ENCODE measurements at regions not wholly inside any gene's neighbourhood (a gene's known extent, or its start where the extent isn't known, plus 50 kb on each side); places are given as distances from the start of the nearest gene placed in this dataset.
A peak's percentile ranks its signal among the peaks of the same experiment; 100 is the strongest.

- no peak overlapping the region for H3K27ac ChIP-seq (ENCODE audit: low read length)
- H3K4me3 ChIP-seq (ENCODE audit: low read length), result no peak overlapping the region
- no peaks in the 10 kb centered on the region for H3K27me3 ChIP-seq (ENCODE audit: control insufficient read depth, insufficient read depth)
- ATAC-seq, result no peak
- H3K9me3 ChIP-seq (ENCODE audit: control insufficient read depth, low read length), result no peaks in the 10 kb centered on the region
- intact Hi-C loops (cut with DNase I), result no loop called here
- H3K4me1 ChIP-seq (ENCODE audit: control insufficient read depth, insufficient read depth, low read length), result no peaks in the 10 kb centered on the region
- 95% methylated on average over 9 of the region's 9 CpGs for whole genome bisulfite sequencing
- DNase-seq, result no peak
Observed at GRCh38 chr2:11980809-11981208, 234.4 kb downstream of the LPIN1 start.

DNA sequence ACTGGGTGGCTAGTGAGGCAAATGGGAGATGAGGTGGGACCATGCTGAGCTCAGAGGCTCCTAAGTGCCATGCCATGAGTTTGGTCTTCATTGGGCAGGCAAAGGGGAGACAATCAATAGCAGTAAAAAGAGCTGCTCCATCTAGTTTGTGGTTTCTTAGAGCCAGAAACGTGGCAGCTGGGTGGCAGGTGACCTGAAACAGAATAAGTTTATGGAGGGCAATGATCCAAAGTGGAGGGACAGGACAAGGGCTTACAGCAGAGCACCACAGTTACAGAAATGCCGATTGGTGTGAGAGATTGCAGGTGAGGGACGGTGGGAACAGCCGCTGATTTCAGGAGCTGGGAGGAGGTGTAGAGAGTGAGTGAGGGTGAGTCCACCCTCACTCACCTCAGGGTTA lies 237.0 kb downstream of the LPIN1 start:
- intact Hi-C loops (cut with DNase I), result no loop called here

DNA sequence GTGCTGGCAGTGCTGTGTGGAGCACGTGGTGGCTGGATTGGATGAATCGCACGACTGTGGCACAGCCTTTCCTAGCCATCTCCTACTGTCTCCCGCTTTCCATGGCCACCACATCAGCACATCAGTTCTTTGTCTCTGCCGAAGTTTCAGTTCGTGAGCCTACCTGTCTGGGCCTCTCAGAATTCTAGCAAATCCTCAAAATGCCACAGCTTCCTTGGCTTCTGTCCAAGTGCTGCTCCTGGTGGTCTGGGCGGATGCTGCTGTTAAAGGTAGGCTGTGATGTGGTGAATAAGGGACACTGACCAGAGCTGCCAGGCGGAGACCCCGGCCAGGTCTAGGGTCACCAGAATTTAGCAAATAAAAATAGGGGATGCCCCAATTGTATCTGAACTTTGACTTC lies 237.4 kb downstream of the LPIN1 start:
- Histone ChIP-seq H3K27ac (ENCODE audit: low read length) (no peak overlapping the region), H3K27me3 (ENCODE audit: control insufficient read depth, insufficient read depth) (no peaks in the 10 kb centered on the region), H3K9me3 (ENCODE audit: control insufficient read depth, low read length) (no peaks in the 10 kb centered on the region), H3K4me3 (ENCODE audit: low read length) (no peak overlapping the region), H3K4me1 (ENCODE audit: control insufficient read depth, insufficient read depth, low read length) (no peaks in the 10 kb centered on the region)
- intact Hi-C loops (cut with DNase I), result no loop called here
- DNase-seq, result no peak
- 88% methylated on average over 9 of the region's 9 CpGs for WGBS
- ATAC-seq, result no peak

More for the DNA sequence above, 237.0 kb downstream of the LPIN1 start:
- H3K4me3 ChIP-seq (ENCODE audit: low read length), result no peak overlapping the region
- no peak overlapping the region for H3K27ac ChIP-seq (ENCODE audit: low read length)
- 90% methylated on average over 4 of the region's 4 CpGs for WGBS
- no peaks in the 10 kb centered on the region for H3K4me1 ChIP-seq (ENCODE audit: control insufficient read depth, insufficient read depth, low read length)
- H3K9me3 ChIP-seq (ENCODE audit: control insufficient read depth, low read length), result no peaks in the 10 kb centered on the region
- DNase-seq, result no peak
- no peaks in the 10 kb centered on the region for H3K27me3 ChIP-seq (ENCODE audit: control insufficient read depth, insufficient read depth)
- no peak for ATAC-seq

- intact Hi-C loops (cut with DNase I), result no loop called here
- H3K27ac ChIP-seq (ENCODE audit: low read length), result no peak overlapping the region
- WGBS, result 84% methylated on average over 18 of the region's 18 CpGs
- ATAC-seq, result no peak
- DNase-seq, result no peak
- no peaks in the 10 kb centered on the region for H3K4me1 ChIP-seq (ENCODE audit: control insufficient read depth, insufficient read depth, low read length)
- H3K4me3 ChIP-seq (ENCODE audit: low read length), result no peak overlapping the region
- H3K9me3 ChIP-seq (ENCODE audit: control insufficient read depth, low read length), result no peaks in the 10 kb centered on the region
- H3K27me3 ChIP-seq (ENCODE audit: control insufficient read depth, insufficient read depth), result no peaks in the 10 kb centered on the region
Observed at GRCh38 chr2:11984316-11985158, 238.1 kb downstream of the LPIN1 start.

GRCh38 chr2:11985817-11986566 lies 239.6 kb downstream of the LPIN1 start:
- 84% methylated on average over 4 of the region's 4 CpGs for WGBS

GRCh38 chr2:11987151-11987550 lies 240.7 kb downstream of the LPIN1 start:
- H3K4me1 ChIP-seq (ENCODE audit: control insufficient read depth, insufficient read depth, low read length), result no peaks in the 10 kb centered on the region
- H3K4me3 ChIP-seq (ENCODE audit: low read length), result no peak overlapping the region
- H3K27ac ChIP-seq (ENCODE audit: low read length), result no peak overlapping the region
- no peaks in the 10 kb centered on the region for H3K9me3 ChIP-seq (ENCODE audit: control insufficient read depth, low read length)
- DNase-seq (no peak), ATAC-seq (no peak)
- 84% methylated on average over 3 of the region's 3 CpGs for WGBS
- intact Hi-C loops (cut with DNase I), result no loop called here
- no peaks in the 10 kb centered on the region for H3K27me3 ChIP-seq (ENCODE audit: control insufficient read depth, insufficient read depth)

More at GRCh38 chr2:11985817-11986566, 239.6 kb downstream of the LPIN1 start:
- Histone ChIP-seq H3K4me3 (ENCODE audit: low read length) (no peak overlapping the region), H3K27me3 (ENCODE audit: control insufficient read depth, insufficient read depth) (no peaks in the 10 kb centered on the region), H3K27ac (ENCODE audit: low read length) (no peak overlapping the region), H3K4me1 (ENCODE audit: control insufficient read depth, insufficient read depth, low read length) (no peaks in the 10 kb centered on the region), H3K9me3 (ENCODE audit: control insufficient read depth, low read length) (no peaks in the 10 kb centered on the region)
- ATAC-seq (no peak), DNase-seq (no peak)
- intact Hi-C loops (cut with DNase I), result no loop called here

DNA sequence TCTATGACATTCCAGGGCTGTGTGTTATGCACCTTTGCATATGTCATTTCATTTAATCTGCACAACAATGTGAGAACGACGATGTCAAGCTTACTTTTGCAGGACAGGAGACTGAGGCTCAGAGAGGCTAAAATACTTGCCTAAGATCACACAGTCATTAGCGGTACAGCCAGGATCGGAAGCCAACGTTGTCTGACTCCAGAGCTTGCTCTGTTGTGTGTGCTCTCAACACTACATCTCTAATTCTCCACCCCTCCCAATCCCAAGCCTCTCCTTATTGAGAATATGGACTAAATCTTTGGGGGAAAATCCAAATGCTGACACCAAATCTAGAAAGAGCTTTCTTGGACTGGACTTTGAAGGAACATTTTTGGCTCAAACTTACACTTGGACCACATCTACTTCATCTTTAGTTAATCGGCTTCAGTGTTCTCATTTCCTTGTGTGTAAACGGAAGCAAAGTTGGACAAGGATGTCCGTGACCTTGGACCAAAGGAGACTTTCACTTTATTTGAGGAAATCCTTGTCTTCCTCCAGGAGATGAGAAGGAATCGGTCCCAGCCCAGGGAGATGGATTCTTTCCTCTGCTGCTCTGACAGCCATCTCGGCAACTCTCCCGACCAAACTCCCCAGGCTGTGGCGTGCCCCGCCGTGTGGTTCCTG lies 242.4 kb downstream of the LPIN1 start:
- 44% methylated on average over 14 of the region's 14 CpGs for WGBS
- Histone ChIP-seq H3K4me1 (ENCODE audit: control insufficient read depth, insufficient read depth, low read length) (no peaks in the 10 kb centered on the region), H3K9me3 (ENCODE audit: control insufficient read depth, low read length) (no peaks in the 10 kb centered on the region), H3K4me3 (ENCODE audit: low read length) (no peak overlapping the region), H3K27ac (ENCODE audit: low read length) (no peak overlapping the region), H3K27me3 (ENCODE audit: control insufficient read depth, insufficient read depth) (no peaks in the 10 kb centered on the region)
- intact Hi-C loops (cut with DNase I), result no loop called here
- DNase-seq (peak; percentile 18 to 82 (median 73)), ATAC-seq (peak; percentile 31 to 81)

GRCh38 chr2:11989354-11989703 lies 242.9 kb downstream of the LPIN1 start:
- Histone ChIP-seq H3K27me3 (ENCODE audit: control insufficient read depth, insufficient read depth) (no peaks in the 10 kb centered on the region), H3K4me1 (ENCODE audit: control insufficient read depth, insufficient read depth, low read length) (no peaks in the 10 kb centered on the region), H3K27ac (ENCODE audit: low read length) (no peak overlapping the region), H3K9me3 (ENCODE audit: control insufficient read depth, low read length) (no peaks in the 10 kb centered on the region), H3K4me3 (ENCODE audit: low read length) (no peak overlapping the region)
- DNase-seq, result no peak
- ATAC-seq, result no peak
- intact Hi-C loops (cut with DNase I), result no loop called here
- 58% methylated on average over 2 of the region's 2 CpGs for whole genome bisulfite sequencing

- H3K4me1 ChIP-seq (ENCODE audit: control insufficient read depth, insufficient read depth, low read length), result no peaks in the 10 kb centered on the region
- DNase-seq, result no peak
- intact Hi-C loops (cut with DNase I), result no loop called here
- no peak overlapping the region for H3K4me3 ChIP-seq (ENCODE audit: low read length)
- H3K9me3 ChIP-seq (ENCODE audit: control insufficient read depth, low read length), result no peaks in the 10 kb centered on the region
- no peak for ATAC-seq
- no peak overlapping the region for H3K27ac ChIP-seq (ENCODE audit: low read length)
- 89% methylated on average over 4 of the region's 4 CpGs for WGBS
- H3K27me3 ChIP-seq (ENCODE audit: control insufficient read depth, insufficient read depth), result no peaks in the 10 kb centered on the region
Observed at GRCh38 chr2:11990576-11990975, 244.1 kb downstream of the LPIN1 start.

DNA sequence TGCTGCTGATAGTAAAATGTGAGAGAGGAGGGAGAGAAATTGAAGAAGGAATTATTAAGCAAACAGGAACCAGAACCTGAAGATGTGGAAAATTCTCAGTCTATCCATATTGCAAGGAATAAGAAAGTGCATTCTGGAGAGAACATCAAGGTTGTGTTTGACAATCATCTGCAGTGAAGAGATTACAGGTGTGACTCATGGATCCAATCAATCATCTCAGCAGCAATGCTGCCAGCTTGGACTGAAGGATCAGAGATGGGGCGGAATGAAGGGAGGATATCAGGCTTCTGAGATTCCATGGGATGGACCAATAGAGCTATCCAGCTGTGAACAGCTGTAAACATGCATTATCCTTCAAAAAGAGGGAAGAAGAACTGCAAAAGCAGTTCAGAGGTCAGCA lies 247.3 kb downstream of the LPIN1 start:
- intact Hi-C loops (cut with DNase I), result no loop called here
- H3K27me3 ChIP-seq (ENCODE audit: control insufficient read depth, insufficient read depth), result no peaks in the 10 kb centered on the region
- no peaks in the 10 kb centered on the region for H3K4me1 ChIP-seq (ENCODE audit: control insufficient read depth, insufficient read depth, low read length)
- H3K9me3 ChIP-seq (ENCODE audit: control insufficient read depth, low read length), result no peaks in the 10 kb centered on the region
- 98% methylated on average over 1 of the region's 1 CpG for whole genome bisulfite sequencing
- H3K27ac ChIP-seq (ENCODE audit: low read length), result no peak overlapping the region
- ATAC-seq (no peak), DNase-seq (no peak)
- H3K4me3 ChIP-seq (ENCODE audit: low read length), result no peak overlapping the region

DNA sequence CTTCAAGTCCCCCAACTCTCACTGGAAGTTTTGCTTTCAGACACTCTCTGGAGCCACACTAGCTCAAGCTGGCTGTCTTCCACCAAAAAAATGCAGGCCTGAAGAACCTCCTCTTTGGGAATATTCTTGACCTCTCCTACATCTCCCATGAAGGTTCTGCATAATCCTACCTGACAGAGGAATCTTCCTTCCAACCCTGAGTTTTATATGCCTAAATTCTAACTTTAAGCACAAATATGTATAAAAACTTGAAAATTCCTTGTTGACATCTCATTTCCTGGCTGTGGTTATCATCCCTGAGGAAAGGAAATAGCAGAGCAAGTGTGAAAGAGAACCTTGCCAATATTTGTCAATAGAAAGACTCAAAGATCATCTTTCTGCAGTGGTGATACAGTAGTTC lies 249.0 kb downstream of the LPIN1 start:
- Histone ChIP-seq H3K9me3 (ENCODE audit: control insufficient read depth, low read length) (no peaks in the 10 kb centered on the region), H3K4me3 (ENCODE audit: low read length) (no peak overlapping the region), H3K4me1 (ENCODE audit: control insufficient read depth, insufficient read depth, low read length) (no peaks in the 10 kb centered on the region), H3K27me3 (ENCODE audit: control insufficient read depth, insufficient read depth) (no peaks in the 10 kb centered on the region), H3K27ac (ENCODE audit: low read length) (no peak overlapping the region)
- intact Hi-C loops (cut with DNase I), result no loop called here
- ATAC-seq (no peak), DNase-seq (no peak)
